ENCODE measurements at regions not wholly inside any gene's neighbourhood (a gene's known extent, or its start where the extent isn't known, plus 50 kb on each side); places are given as distances from the start of the nearest gene placed in this dataset.

DNA sequence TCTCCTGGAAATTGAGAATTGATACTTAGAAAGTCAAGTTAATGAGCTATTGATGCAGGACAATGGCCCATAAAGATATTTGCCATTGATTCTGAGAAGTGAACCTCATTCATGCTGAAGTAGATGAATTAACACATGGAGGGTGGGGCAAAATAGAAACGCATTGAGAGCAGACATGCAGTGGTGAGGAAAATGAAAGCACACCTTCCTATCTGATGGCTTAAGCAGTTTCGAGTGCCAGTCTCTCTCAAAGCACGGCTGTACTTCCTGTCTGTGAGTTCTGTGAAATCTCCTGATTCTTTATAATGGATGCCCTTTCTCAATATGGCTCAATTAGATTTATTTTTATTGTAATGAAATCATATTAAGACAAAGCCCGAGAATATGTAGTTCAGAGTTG lies 247.0 kb downstream of the TMX3 start:
- no peak for DNase-seq
- Histone ChIP-seq H3K36me3 (ENCODE audit: control insufficient read depth in 4 of 4, insufficient read depth in 4 of 4, low read length in 3 of 4) (no peaks in the 10 kb centered on the region), H3K9me3 (ENCODE audit: control extremely low read depth in 1 of 5, control insufficient read depth in 4 of 5, insufficient read depth in 2 of 5, low read depth in 1 of 5, low read length in 4 of 5) (no peaks in the 10 kb centered on the region), H3K4me1 (ENCODE audit: control extremely low read depth in 1 of 4, control insufficient read depth in 4 of 4, insufficient read depth in 4 of 4, low read length in 3 of 4) (no peaks in the 10 kb centered on the region), H3K27ac (ENCODE audit: insufficient read depth in 1 of 2, low read depth in 1 of 2, low read length in 2 of 2, poor library complexity in 1 of 2, severe bottlenecking in 2 of 2) (no peak overlapping the region), H3K27me3 (replicated peaks in 2 of 5; ENCODE audit: control insufficient read depth in 4 of 5, insufficient read depth in 5 of 5, low read length in 4 of 5) (no peaks in the 10 kb centered on the region), H3K4me3 (ENCODE audit: control insufficient read depth in 1 of 7, extremely low read depth in 1 of 7, insufficient read depth in 4 of 7, low read depth in 2 of 7, low read length in 6 of 7) (no peak overlapping the region)
- CTCF ChIA-PET, result no interaction called here
- POLR2A ChIA-PET, result no interaction called here
- WGBS (ENCODE audit: insufficient coverage), result 64% methylated on average over 2 of the region's 4 CpGs

DNA sequence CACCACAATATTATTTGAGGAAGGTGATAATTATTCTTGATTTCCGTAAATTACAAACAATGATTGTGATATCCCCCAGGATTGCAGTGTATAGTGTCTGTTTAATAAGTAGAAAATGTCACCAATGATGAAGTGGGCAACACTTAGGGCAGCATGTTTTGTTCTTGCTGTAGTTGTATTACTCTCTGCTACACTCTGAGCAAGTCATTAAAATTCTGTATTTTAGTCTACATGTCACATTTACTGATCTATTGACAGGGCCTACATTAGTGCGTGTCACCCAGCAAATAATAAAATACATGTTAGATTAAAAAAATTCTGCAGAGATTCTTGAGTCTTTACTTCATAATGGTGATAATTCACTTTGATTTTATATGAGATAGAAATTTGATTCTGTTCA lies 247.6 kb downstream of the TMX3 start:
- no peak overlapping the region for H3K27ac ChIP-seq (ENCODE audit: insufficient read depth in 1 of 2, low read depth in 1 of 2, low read length in 2 of 2, poor library complexity in 1 of 2, severe bottlenecking in 2 of 2)
- DNase-seq, result no peak
- no peaks in the 10 kb centered on the region for H3K36me3 ChIP-seq (ENCODE audit: control insufficient read depth in 4 of 4, insufficient read depth in 4 of 4, low read length in 3 of 4)
- no peak overlapping the region for H3K4me3 ChIP-seq (ENCODE audit: control insufficient read depth in 1 of 7, extremely low read depth in 1 of 7, insufficient read depth in 4 of 7, low read depth in 2 of 7, low read length in 6 of 7)
- ChIA-PET POLR2A (no interaction called here), CTCF (no interaction called here)
- H3K4me1 ChIP-seq (ENCODE audit: control extremely low read depth in 1 of 4, control insufficient read depth in 4 of 4, insufficient read depth in 4 of 4, low read length in 3 of 4), result no peaks in the 10 kb centered on the region
- no peaks in the 10 kb centered on the region for H3K27me3 ChIP-seq (replicated peaks in 2 of 5; ENCODE audit: control insufficient read depth in 4 of 5, insufficient read depth in 5 of 5, low read length in 4 of 5)
- no peaks in the 10 kb centered on the region for H3K9me3 ChIP-seq (ENCODE audit: control extremely low read depth in 1 of 5, control insufficient read depth in 4 of 5, insufficient read depth in 2 of 5, low read depth in 1 of 5, low read length in 4 of 5)
- no CpG with 5 or more reads among the region's 2 CpGs for WGBS (ENCODE audit: insufficient coverage)

DNA sequence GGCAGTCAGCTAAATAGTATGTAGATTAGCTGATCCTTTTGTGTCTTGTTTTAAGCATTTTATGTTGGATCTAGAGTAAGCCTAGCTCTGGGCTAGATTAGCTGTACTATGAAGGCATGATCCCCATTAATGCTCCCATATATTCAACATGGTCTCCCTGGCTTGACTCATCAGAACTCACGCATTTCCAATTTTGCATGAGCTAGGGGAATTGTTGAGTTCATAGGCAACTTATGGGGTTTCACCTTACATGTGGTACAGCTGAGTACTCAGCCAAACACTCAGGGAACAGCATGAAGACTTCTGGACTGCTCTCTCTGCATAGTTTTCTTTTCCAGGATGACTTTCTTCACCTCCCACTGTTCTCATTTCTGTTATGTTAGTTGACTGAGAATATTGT lies 248.2 kb downstream of the TMX3 start:
- H3K27me3 ChIP-seq (replicated peaks in 2 of 5; ENCODE audit: control insufficient read depth in 4 of 5, insufficient read depth in 5 of 5, low read length in 4 of 5), result no peaks in the 10 kb centered on the region
- ChIA-PET POLR2A (no interaction called here), CTCF (interaction anchor here (0.7 kb wide), 1 partner anchor 897 kb away, joined by 3 read pairs; no protein-coding TSS in a partner anchor)
- 100% methylated on average over 1 of the region's 1 CpG for WGBS (ENCODE audit: insufficient coverage)
- no peak for DNase-seq
- H3K4me1 ChIP-seq (ENCODE audit: control extremely low read depth in 1 of 4, control insufficient read depth in 4 of 4, insufficient read depth in 4 of 4, low read length in 3 of 4), result no peaks in the 10 kb centered on the region
- no peaks in the 10 kb centered on the region for H3K36me3 ChIP-seq (ENCODE audit: control insufficient read depth in 4 of 4, insufficient read depth in 4 of 4, low read length in 3 of 4)
- no peaks in the 10 kb centered on the region for H3K9me3 ChIP-seq (ENCODE audit: control extremely low read depth in 1 of 5, control insufficient read depth in 4 of 5, insufficient read depth in 2 of 5, low read depth in 1 of 5, low read length in 4 of 5)
- no peak overlapping the region for H3K27ac ChIP-seq (ENCODE audit: insufficient read depth in 1 of 2, low read depth in 1 of 2, low read length in 2 of 2, poor library complexity in 1 of 2, severe bottlenecking in 2 of 2)
- H3K4me3 ChIP-seq (ENCODE audit: control insufficient read depth in 1 of 7, extremely low read depth in 1 of 7, insufficient read depth in 4 of 7, low read depth in 2 of 7, low read length in 6 of 7), result no peak overlapping the region

DNA sequence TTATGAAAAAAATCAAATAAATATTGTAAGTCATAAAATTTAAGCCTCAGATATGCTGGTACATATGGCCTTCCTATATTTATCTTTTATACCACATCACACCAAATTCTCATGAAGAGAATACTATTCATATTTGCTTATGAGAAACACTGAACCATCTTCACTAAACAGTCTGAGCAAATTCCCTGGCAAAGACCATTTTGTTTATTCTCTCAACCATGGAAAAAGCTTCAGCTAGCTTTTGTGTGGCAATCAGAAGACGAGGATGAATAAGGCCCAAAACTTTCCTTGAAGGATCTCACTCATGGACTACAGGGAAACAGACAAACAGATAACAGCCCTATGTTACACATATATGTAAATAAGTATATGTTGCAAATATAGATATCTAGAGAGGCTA lies 252.1 kb downstream of the TMX3 start:
- ChIA-PET CTCF (no interaction called here), POLR2A (no interaction called here)
- Histone ChIP-seq H3K4me3 (ENCODE audit: control insufficient read depth in 1 of 7, extremely low read depth in 1 of 7, insufficient read depth in 4 of 7, low read depth in 2 of 7, low read length in 6 of 7) (no peak overlapping the region), H3K27me3 (replicated peaks in 2 of 5; ENCODE audit: control insufficient read depth in 4 of 5, insufficient read depth in 5 of 5, low read length in 4 of 5) (no peaks in the 10 kb centered on the region), H3K9me3 (ENCODE audit: control extremely low read depth in 1 of 5, control insufficient read depth in 4 of 5, insufficient read depth in 2 of 5, low read depth in 1 of 5, low read length in 4 of 5) (no peaks in the 10 kb centered on the region), H3K4me1 (ENCODE audit: control extremely low read depth in 1 of 4, control insufficient read depth in 4 of 4, insufficient read depth in 4 of 4, low read length in 3 of 4) (no peaks in the 10 kb centered on the region), H3K27ac (ENCODE audit: insufficient read depth in 1 of 2, low read depth in 1 of 2, low read length in 2 of 2, poor library complexity in 1 of 2, severe bottlenecking in 2 of 2) (no peak overlapping the region), H3K36me3 (ENCODE audit: control insufficient read depth in 4 of 4, insufficient read depth in 4 of 4, low read length in 3 of 4) (no peaks in the 10 kb centered on the region)
- no CpG with 5 or more reads among the region's 1 CpG for WGBS (ENCODE audit: insufficient coverage)
- DNase-seq, result no peak

DNA sequence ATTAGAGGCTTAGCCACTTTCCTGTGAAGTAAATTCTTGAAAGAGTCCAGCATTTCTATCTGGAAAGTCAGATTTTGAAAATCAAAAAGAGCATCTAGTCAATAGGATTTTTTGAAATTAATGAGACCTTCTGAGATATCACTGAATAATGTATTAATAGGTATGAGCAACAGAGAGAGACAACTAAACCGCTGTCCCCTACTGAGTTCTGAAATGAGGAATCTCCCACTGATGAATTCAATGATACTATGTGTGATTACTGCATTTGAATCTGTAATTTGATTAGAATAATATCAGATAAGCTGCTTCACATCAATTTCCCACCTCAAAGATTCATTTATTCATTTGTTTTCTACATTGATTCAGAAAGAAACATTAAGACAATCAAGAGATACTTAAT lies 252.8 kb downstream of the TMX3 start:
- ChIA-PET CTCF (no interaction called here), POLR2A (no interaction called here)
- Histone ChIP-seq H3K36me3 (ENCODE audit: control insufficient read depth in 4 of 4, insufficient read depth in 4 of 4, low read length in 3 of 4) (no peaks in the 10 kb centered on the region), H3K27me3 (replicated peaks in 2 of 5; ENCODE audit: control insufficient read depth in 4 of 5, insufficient read depth in 5 of 5, low read length in 4 of 5) (no peaks in the 10 kb centered on the region), H3K9me3 (ENCODE audit: control extremely low read depth in 1 of 5, control insufficient read depth in 4 of 5, insufficient read depth in 2 of 5, low read depth in 1 of 5, low read length in 4 of 5) (no peaks in the 10 kb centered on the region), H3K27ac (ENCODE audit: insufficient read depth in 1 of 2, low read depth in 1 of 2, low read length in 2 of 2, poor library complexity in 1 of 2, severe bottlenecking in 2 of 2) (no peak overlapping the region), H3K4me3 (ENCODE audit: control insufficient read depth in 1 of 7, extremely low read depth in 1 of 7, insufficient read depth in 4 of 7, low read depth in 2 of 7, low read length in 6 of 7) (no peak overlapping the region), H3K4me1 (ENCODE audit: control extremely low read depth in 1 of 4, control insufficient read depth in 4 of 4, insufficient read depth in 4 of 4, low read length in 3 of 4) (no peaks in the 10 kb centered on the region)
- WGBS (ENCODE audit: insufficient coverage), result no CpG with 5 or more reads among the region's 1 CpG
- no peak for DNase-seq

DNA sequence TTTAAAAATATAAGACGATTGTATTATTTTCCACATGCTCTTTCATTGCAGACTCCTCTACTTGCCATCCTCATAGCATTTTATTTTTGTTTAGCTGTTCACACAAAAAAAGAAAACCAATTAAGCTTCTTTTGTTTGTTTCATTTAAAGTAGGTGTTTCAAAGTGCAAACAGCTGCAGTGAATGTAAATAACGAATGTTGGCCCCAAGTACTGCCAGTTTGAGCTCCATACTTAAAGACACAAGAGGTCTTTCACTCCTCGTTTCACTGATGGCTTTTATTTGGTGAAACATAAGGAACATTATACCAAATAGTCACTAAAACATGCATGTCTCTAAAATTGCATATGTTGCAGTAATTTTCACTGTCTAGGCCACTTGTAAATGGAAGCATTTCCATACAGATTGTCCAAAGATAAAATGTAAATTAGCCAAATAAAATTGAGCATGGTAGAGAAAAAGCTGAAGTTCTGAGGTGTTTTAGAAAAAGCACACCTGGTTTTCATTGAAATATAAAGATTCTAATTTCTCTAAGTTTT lies 253.4 kb downstream of the TMX3 start:
- ChIA-PET POLR2A (no interaction called here), CTCF (no interaction called here)
- Histone ChIP-seq H3K9me3 (ENCODE audit: control extremely low read depth in 1 of 5, control insufficient read depth in 4 of 5, insufficient read depth in 2 of 5, low read depth in 1 of 5, low read length in 4 of 5) (no peaks in the 10 kb centered on the region), H3K27me3 (replicated peaks in 2 of 5; ENCODE audit: control insufficient read depth in 4 of 5, insufficient read depth in 5 of 5, low read length in 4 of 5) (no peaks in the 10 kb centered on the region), H3K27ac (ENCODE audit: insufficient read depth in 1 of 2, low read depth in 1 of 2, low read length in 2 of 2, poor library complexity in 1 of 2, severe bottlenecking in 2 of 2) (no peak overlapping the region), H3K4me3 (ENCODE audit: control insufficient read depth in 1 of 7, extremely low read depth in 1 of 7, insufficient read depth in 4 of 7, low read depth in 2 of 7, low read length in 6 of 7) (no peak overlapping the region), H3K36me3 (ENCODE audit: control insufficient read depth in 4 of 4, insufficient read depth in 4 of 4, low read length in 3 of 4) (no peaks in the 10 kb centered on the region), H3K4me1 (ENCODE audit: control extremely low read depth in 1 of 4, control insufficient read depth in 4 of 4, insufficient read depth in 4 of 4, low read length in 3 of 4) (no peaks in the 10 kb centered on the region)
- WGBS (ENCODE audit: insufficient coverage), result no CpG with 5 or more reads among the region's 3 CpGs
- no peak for DNase-seq

DNA sequence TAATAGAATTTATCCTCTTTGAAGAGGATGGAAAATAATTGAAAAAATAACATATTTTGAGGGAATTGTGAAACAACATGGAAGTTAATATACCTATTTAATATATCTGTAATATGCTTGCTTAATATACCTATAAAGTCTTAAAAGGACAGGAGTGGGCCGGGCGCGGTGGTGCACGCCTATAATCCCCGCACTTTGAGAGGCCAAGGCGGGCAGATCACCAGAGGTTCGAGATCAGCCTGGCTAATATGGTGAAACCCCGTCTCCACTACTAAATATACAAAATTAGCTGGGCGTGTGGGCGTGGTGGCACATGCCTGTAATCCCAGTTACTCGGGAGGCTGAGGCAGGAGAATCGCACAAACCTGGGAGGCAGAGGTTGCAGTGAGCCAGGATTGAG lies 254.9 kb downstream of the TMX3 start:
- H3K4me3 ChIP-seq (ENCODE audit: control insufficient read depth in 1 of 7, extremely low read depth in 1 of 7, insufficient read depth in 4 of 7, low read depth in 2 of 7, low read length in 6 of 7), result no peak overlapping the region
- ChIA-PET CTCF (no interaction called here), POLR2A (no interaction called here)
- no peaks in the 10 kb centered on the region for H3K36me3 ChIP-seq (ENCODE audit: control insufficient read depth in 4 of 4, insufficient read depth in 4 of 4, low read length in 3 of 4)
- no peak overlapping the region for H3K27ac ChIP-seq (ENCODE audit: insufficient read depth in 1 of 2, low read depth in 1 of 2, low read length in 2 of 2, poor library complexity in 1 of 2, severe bottlenecking in 2 of 2)
- DNase-seq, result no peak
- 98% methylated on average over 11 of the region's 12 CpGs for WGBS (ENCODE audit: insufficient coverage)
- no peaks in the 10 kb centered on the region for H3K27me3 ChIP-seq (replicated peaks in 2 of 5; ENCODE audit: control insufficient read depth in 4 of 5, insufficient read depth in 5 of 5, low read length in 4 of 5)
- H3K9me3 ChIP-seq (ENCODE audit: control extremely low read depth in 1 of 5, control insufficient read depth in 4 of 5, insufficient read depth in 2 of 5, low read depth in 1 of 5, low read length in 4 of 5), result no peaks in the 10 kb centered on the region
- H3K4me1 ChIP-seq (ENCODE audit: control extremely low read depth in 1 of 4, control insufficient read depth in 4 of 4, insufficient read depth in 4 of 4, low read length in 3 of 4), result no peaks in the 10 kb centered on the region
